Stomach (tissue), 8 donors: ENCODE measurements at regions not wholly inside any gene's neighbourhood (a gene's known extent, or its start where the extent isn't known, plus 50 kb on each side); places are given as distances from the start of the nearest gene placed in this dataset.
A peak's percentile ranks its signal among the peaks of the same experiment; 100 is the strongest.

Experiments used
- DNase-seq, 2 donors: peaks; one replicate each; pipeline versions ENCODE4 v3.0.0 to v3.0.0-alpha.2; 2013 to 2019
- H3K27ac ChIP-seq, 5 donors: fragments of 200-600 bp in 4 of 5; sonication (generic) in 4 of 5; one replicate each; pipeline ENCODE4 v1.5.1; 2013 to 2019; ENCODE audit warnings: mild to moderate bottlenecking in 1 of 5, moderate library complexity in 1 of 5
- H3K27me3 ChIP-seq, 3 donors: fragments of 200-600 bp; sonication (generic); one replicate each; pipeline ENCODE4 v1.5.1; 2017 to 2019; ENCODE audit warnings: mixed run types in 1 of 3
- H3K36me3 ChIP-seq, 4 donors: fragments of 200-600 bp; sonication (generic); 1 replicate in 3 of 4; 2 replicates in 1 of 4; pipeline ENCODE4 v1.5.1; 2016 to 2019
- H3K4me1 ChIP-seq, 4 donors: fragments of 200-600 bp; sonication (generic); one replicate each; pipeline ENCODE4 v1.5.1; 2016 to 2019
- H3K4me3 ChIP-seq, 4 donors: fragments of 200-600 bp; sonication (generic) in 3 of 4; one replicate each; pipeline ENCODE4 v1.5.1; 2016 to 2019; ENCODE audit warnings: mild to moderate bottlenecking in 1 of 4
- H3K9me3 ChIP-seq, 4 donors: fragments of 200-600 bp; sonication (generic); one replicate each; pipeline ENCODE4 v1.5.1; 2016 to 2019
- EP300 ChIP-seq: sonication (generic); formaldehyde crosslinking; IDR thresholded peaks from one replicate; pipeline ENCODE4 v1.6.1; 2017; ENCODE audit warnings: antibody characterized with exemption
- POLR2A ChIP-seq, 4 donors: fragments of 450-650 bp; IDR thresholded peaks; one replicate each; pipeline ENCODE4 v1.6.1; 2016; ENCODE audit warnings: antibody characterized with exemption in 4 of 4, control low read depth in 2 of 4, mild to moderate bottlenecking in 1 of 4, moderate library complexity in 1 of 4
- POLR2AphosphoS5 ChIP-seq, 3 donors: sonication (generic); formaldehyde crosslinking; IDR thresholded peaks; one replicate each; pipeline ENCODE4 v1.6.1; 2016; ENCODE audit warnings: antibody characterized with exemption in 3 of 3
- WGBS, 5 donors: extraction: QIAGEN DNeasy Blood & Tissue Kit in 3 of 5; methylation state at CpG; one replicate each; pipeline versions ENCODE4 v1.1.5 to v1.1.7; 2013 to 2018; 5-methylcytosine and 5-hydroxymethylcytosine counted together
- intact Hi-C: fragments of 100-400 bp; cut with DNase I; formaldehyde crosslinking; loops from one replicate; pipeline ENCODE4 v1.15.1; 2023; ENCODE audit warnings: low total_unique reads
- TF ChIP-seq, protein P1 (sequence below), 7 experiments: fragments of 450-650 bp in 4 of 7; fragments of 200-600 bp in 3 of 7; sonication (generic) in 3 of 7; IDR thresholded peaks; one replicate each; pipeline ENCODE4 v1.5.1; 2016 to 2019; ENCODE audit warnings: antibody characterized with exemption in 7 of 7, control low read depth in 2 of 7, mild to moderate bottlenecking in 1 of 7
- donor health status: healthy with polysubstance abuse.
- donor health status: Bipolar disorder and iron deficiency.
- donor health status: healthy.

DNA sequence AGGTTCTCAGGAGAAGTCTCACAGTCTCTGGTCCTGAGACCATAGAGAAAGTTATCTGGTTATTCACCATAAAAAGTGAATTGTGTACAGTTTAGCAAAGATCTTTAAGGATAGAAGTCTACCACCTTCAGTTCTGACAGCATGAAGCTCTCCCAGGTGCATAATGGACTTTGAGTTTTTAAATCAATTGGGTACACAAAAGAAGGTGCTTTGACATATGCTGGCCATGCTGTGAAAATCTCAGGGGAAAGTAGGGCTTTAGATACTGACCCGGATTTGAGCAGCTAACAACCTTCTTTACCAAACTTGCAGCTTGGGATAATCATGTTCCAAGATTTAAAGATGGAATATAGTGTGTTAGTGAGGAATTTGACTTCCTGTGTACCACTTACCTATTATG lies 264.2 kb downstream of the ZSWIM6 start:
- intact Hi-C loops: no loop called here
- H3K4me3 ChIP-seq: no peak overlapping the region
- peaks cover 0 to 19% (median 10%) of the 10 kb centered on the region in 4 donors for H3K4me1 ChIP-seq
- no peaks in the 10 kb centered on the region for H3K36me3 ChIP-seq
- no peaks in the 10 kb centered on the region for H3K27me3 ChIP-seq
- DNase-seq: no peak
- 55 to 81% (median 62%) methylated on average over 1 of the region's 1 CpG for WGBS, 5 donors
- H3K9me3 ChIP-seq: no peaks in the 10 kb centered on the region
- no peak for TF ChIP-seq POLR2AphosphoS5 (IDR thresholded peaks at IDR 0.05)
- TF ChIP-seq EP300: no peak
- TF ChIP-seq POLR2A (IDR thresholded peaks at IDR 0.05): no peak
- TF ChIP-seq, protein P1, sequence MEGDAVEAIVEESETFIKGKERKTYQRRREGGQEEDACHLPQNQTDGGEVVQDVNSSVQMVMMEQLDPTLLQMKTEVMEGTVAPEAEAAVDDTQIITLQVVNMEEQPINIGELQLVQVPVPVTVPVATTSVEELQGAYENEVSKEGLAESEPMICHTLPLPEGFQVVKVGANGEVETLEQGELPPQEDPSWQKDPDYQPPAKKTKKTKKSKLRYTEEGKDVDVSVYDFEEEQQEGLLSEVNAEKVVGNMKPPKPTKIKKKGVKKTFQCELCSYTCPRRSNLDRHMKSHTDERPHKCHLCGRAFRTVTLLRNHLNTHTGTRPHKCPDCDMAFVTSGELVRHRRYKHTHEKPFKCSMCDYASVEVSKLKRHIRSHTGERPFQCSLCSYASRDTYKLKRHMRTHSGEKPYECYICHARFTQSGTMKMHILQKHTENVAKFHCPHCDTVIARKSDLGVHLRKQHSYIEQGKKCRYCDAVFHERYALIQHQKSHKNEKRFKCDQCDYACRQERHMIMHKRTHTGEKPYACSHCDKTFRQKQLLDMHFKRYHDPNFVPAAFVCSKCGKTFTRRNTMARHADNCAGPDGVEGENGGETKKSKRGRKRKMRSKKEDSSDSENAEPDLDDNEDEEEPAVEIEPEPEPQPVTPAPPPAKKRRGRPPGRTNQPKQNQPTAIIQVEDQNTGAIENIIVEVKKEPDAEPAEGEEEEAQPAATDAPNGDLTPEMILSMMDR (IDR thresholded peaks at IDR 0.05): no peak
- no peak overlapping the region for H3K27ac ChIP-seq

DNA sequence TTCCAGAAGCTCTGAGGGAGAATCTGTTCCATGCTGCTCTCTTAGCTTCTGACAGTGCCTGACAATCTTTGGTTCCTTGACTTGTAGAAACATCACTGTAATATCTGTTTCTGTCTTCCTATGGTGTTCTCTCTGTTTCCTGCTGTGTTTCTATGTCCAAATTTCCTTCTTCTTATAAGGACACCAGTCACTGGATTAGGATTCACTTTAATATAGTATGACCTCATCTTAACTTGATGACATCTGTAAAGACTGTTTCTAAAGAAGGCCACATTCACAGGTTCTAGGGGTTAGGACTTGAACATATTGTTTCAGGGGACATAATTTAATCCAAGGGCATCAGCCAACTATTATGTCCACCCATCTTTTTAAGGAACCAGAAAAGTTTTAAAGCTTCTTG lies 265.6 kb downstream of the ZSWIM6 start:
- intact Hi-C loops: no loop called here
- TF ChIP-seq POLR2A (IDR thresholded peaks at IDR 0.05) (no peak), EP300 (no peak), POLR2AphosphoS5 (IDR thresholded peaks at IDR 0.05) (no peak)
- TF ChIP-seq, protein P1 (IDR thresholded peaks at IDR 0.05): no peak

DNA sequence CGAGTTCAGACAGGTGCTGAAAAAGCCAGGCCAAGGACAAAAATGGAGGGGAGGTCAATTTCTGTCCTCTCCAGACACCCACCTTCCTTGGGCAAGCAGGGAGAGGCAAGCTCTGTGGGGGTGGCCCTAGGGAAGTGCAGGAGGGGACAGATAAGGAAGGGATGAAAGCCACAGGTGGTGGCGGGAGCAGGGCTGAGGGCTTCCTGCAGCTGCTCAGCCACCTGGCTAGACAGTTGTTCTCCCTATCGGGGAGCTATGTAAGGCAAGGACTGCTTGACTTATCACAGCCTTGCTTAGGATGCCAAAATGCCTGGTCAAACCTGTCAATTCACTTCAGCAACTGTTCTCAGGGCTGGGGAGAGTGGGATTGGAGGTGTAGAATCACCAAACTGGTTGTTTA lies 266.1 kb downstream of the ZSWIM6 start:
- intact Hi-C loops: no loop called here
- DNase-seq: no peak
- 72 to 85% (median 79%) methylated on average over 3 of the region's 3 CpGs for WGBS, 5 donors

More for the DNA sequence above, 265.6 kb downstream of the ZSWIM6 start:
- DNase-seq: no peak
- Histone ChIP-seq H3K4me1 (peaks cover 0 to 20% (median 13%) of the 10 kb centered on the region in 4 donors), H3K4me3 (no peak overlapping the region), H3K9me3 (no peaks in the 10 kb centered on the region), H3K27ac (no peak overlapping the region), H3K27me3 (no peaks in the 10 kb centered on the region), H3K36me3 (no peaks in the 10 kb centered on the region)

DNA sequence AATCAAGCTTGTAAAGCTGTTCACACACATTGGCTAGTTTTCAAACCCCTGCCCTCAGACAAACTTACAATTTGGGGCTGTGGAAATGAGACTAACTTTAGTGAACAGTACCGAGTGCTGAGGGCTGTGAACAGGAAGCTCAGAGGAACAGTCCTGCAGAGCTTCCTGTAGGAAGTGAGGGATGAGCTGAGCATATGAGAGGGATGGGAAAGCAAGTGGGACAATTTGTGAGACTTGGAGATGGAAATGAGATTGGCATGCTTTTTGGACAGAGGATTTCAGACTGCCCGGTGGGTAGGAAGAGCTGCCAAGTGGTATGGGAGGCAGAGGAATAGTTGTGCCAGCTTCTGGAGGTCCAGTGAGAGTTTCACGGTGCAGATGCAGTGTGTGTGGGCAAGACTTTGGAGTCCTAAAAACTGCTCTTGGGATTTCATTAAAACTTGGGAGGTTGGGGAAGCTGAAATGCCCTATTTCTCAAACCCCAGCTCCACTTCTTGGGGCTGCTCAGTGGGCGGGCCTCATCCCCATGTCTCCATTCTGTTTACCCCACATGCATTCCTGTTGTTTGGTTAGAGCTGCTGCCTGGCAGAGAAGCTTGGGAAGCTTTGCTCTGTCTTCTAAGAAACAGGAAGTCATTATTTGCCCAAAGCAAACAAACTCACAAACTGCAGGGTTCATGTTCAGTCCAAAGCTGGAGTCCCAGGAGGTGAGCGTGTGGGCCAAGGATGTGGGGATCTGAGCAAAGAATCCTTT lies 267.5 kb downstream of the ZSWIM6 start:
- Histone ChIP-seq H3K9me3 (no peaks in the 10 kb centered on the region), H3K27ac (no peak overlapping the region), H3K36me3 (no peaks in the 10 kb centered on the region), H3K4me3 (no peak overlapping the region), H3K27me3 (no peaks in the 10 kb centered on the region), H3K4me1 (peaks cover 0 to 28% (median 15%) of the 10 kb centered on the region in 4 donors)
- WGBS, 5 donors: 41 to 57% (median 47%) methylated on average over 5 of the region's 5 CpGs
- TF ChIP-seq EP300 (no peak), POLR2A (IDR thresholded peaks at IDR 0.05) (no peak), POLR2AphosphoS5 (IDR thresholded peaks at IDR 0.05) (no peak)
- TF ChIP-seq, protein P1 (IDR thresholded peaks at IDR 0.05): no peak
- intact Hi-C loops: no loop called here
- DNase-seq: peak in 1 of 2 donors; percentile 74

More for the DNA sequence above, 266.1 kb downstream of the ZSWIM6 start:
- TF ChIP-seq EP300: no peak
- no peak for TF ChIP-seq POLR2A (IDR thresholded peaks at IDR 0.05)
- TF ChIP-seq POLR2AphosphoS5 (IDR thresholded peaks at IDR 0.05): no peak
- TF ChIP-seq, protein P1 (IDR thresholded peaks at IDR 0.05): no peak
- no peak overlapping the region for H3K4me3 ChIP-seq
- no peak overlapping the region for H3K27ac ChIP-seq
- peaks cover 0 to 20% (median 13%) of the 10 kb centered on the region in 4 donors for H3K4me1 ChIP-seq
- H3K9me3 ChIP-seq: no peaks in the 10 kb centered on the region
- H3K36me3 ChIP-seq: no peaks in the 10 kb centered on the region
- no peaks in the 10 kb centered on the region for H3K27me3 ChIP-seq
